HFF-Myc (cell line): ENCODE measurements at regions not wholly inside any gene's neighbourhood (a gene's known extent, or its start where the extent isn't known, plus 50 kb on each side); places are given as distances from the start of the nearest gene placed in this dataset.

Source experiments
- DNase-seq: peaks from one replicate; pipeline ENCODE4 v3.0.0-alpha.2; 2011; ENCODE audit warnings: low read depth; ENCODE audit errors: extremely low read depth
- H3K4me3 ChIP-seq: replicated peaks from 2 replicates; pipeline ENCODE4 v1.5.1; 2011; ENCODE audit warnings: low read depth, mild to moderate bottlenecking, control low read depth, low read length
- CTCF ChIP-seq: IDR thresholded peaks from 2 replicates; pipeline ENCODE4 v1.5.1; 2012; ENCODE audit warnings: mild to moderate bottlenecking, low read depth, low read length, control low read depth; ENCODE audit errors: missing control alignments

DNA sequence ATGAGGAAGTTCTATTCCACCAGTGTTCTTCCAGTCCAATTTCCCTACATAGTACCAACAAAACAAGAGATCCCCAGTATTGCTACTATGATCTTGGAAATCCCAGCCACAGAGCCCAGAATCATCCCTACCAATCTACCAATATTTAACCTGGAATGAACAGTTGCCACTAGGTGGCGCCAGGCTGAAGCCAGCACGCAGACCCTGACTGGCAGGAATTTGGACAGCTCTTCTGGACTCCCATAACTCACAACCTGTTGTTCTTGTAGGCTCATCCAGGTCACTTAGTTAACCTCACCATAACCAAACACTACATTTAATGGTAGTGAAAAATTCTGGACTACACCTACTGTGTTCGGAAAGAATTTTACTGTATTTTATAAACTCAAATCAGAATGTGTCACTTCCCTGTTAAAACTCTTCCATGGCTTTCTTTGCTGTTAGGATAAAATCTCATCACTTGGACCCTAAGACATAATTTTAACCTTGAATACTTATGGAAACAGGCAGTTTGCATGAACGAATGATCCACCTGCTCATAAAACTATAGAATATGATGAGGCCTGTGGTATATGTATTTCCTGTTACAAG lies 59.8 kb upstream of the SLC38A11 start:
- peak; percentile 95 for TF ChIP-seq CTCF
- DNase-seq = peak; percentile 53
- H3K4me3 ChIP-seq = no peak overlapping the region

DNA sequence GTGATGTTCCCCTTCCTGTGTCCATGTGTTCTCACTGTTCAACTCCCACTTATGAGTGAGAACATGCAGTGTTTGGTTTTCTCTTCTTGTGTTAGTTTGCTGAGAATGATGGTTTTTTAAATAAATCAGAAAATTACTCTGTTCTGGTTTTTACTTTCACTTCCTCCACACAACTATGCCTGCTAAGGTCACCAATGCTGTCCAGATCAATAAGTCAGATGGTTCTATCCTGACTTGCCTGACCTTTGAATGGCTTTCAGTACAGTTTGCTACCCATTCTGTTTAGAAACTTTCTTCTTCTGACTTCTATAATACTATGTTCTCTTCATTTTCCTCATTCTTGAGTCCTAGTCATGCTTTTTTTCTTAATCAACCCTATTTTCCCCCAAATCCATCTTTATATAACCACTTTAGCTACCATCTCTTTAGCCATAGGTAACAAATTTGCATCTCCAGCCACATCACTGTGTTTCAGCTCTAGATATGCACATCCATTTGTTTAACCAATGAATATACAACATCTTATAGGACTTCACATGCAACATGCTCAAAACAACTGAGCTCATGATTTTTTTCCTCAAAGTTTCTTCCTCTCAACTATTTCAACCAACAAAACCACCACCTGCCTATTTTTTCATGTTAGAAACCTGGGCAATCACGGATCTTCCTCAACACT lies 58.8 kb upstream of the SLC38A11 start:
- no peak for TF ChIP-seq CTCF
- no peak overlapping the region for H3K4me3 ChIP-seq
- DNase-seq = no peak

DNA sequence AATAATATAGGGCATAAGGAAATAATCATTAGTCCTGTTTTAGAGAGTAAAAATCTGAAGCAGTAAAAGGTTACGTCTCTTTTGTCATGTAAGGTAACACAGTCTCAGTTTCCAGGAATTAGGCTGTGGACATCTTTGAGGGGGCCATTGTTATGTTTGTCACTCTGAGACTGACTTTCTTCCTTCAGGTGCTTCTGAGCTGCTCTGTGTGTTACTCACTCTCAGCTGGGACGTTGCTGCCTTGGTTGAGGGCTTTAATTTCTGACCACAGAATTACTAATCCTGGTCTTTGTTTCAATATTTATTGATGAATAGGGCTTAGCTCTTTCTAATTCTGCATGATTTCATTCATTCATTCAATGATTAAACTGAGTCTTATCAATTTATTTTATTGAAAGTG lies 55.9 kb upstream of the SLC38A11 start:
- no peak overlapping the region for H3K4me3 ChIP-seq
- no peak for TF ChIP-seq CTCF
- DNase-seq = no peak

DNA sequence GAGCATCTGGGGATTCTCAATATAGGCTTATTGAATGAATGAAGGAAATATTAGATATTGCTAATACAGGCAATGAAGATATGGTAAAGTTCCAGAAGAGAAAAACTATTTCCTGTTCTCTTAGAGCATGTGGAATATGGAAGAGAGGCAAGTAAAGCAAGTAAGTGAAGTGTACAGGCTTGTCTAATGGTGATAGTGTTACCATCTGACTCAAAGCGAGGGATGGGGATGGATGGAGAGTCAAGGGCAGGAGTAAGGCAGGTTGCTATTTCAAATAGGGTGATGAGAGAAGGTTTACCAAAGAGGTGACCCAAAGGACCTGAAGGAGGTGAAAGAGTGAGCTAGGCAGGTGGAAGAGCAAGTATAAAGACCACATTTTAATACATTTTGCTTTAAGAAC lies 55.2 kb upstream of the SLC38A11 start:
- no peak for DNase-seq
- H3K4me3 ChIP-seq = no peak overlapping the region
- no peak for TF ChIP-seq CTCF

DNA sequence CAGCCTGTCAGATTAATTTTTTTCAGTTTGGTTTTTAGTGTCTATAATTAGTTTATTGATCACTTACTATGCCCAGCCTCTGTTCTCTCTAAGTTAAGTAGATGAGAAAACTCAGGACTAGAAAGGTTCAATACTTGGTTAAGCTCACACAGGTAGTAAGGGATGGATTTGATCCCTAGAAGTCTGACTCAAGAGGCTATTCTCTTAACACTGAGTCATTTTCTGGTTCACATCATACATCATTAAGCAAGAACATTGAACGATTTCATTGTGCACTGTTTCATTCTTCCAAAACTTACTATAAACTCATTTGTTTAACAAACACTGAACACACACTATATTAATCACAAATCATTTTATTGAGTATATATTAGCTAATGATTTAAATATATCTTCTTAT lies 54.1 kb upstream of the SLC38A11 start:
- no peak overlapping the region for H3K4me3 ChIP-seq
- no peak for DNase-seq
- no peak for TF ChIP-seq CTCF

DNA sequence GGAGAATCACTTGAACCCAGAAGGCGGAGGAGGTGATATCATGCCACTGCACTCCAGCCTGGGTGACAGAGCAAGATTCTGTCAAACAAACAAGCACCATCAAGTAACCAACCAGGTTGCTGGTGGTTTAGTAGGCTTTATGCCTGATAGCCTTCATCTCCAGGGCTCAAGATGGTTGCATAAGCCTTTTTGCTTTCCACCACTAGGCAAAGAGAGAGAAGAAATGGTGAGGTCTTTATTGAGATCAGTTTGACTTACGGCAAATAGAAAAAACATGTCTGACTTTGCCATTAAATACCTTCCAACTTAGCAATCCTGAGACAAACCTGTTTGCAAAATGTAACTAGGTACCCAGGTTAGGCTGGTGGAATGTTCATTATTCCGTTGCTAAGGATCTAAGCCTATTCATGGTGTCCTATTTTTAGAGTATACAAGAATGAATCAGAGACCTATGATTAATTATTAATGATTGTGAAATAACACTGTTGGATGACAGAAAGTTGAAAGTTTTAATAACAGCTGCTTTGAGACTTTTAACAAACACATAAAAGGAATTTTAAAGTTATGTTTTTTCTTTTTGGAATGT lies 53.5 kb upstream of the SLC38A11 start:
- DNase-seq = no peak
- H3K4me3 ChIP-seq = no peak overlapping the region
- TF ChIP-seq CTCF = no peak
